Parathyroid adenoma (tissue), 2 donors: ENCODE measurements at regions not wholly inside any gene's neighbourhood (a gene's known extent, or its start where the extent isn't known, plus 50 kb on each side); places are given as distances from the start of the nearest gene placed in this dataset.

ENCODE experiments used
- H2AFZ ChIP-seq: fragments of 300-600 bp; sonication (generic); one replicate; pipeline ENCODE4 v1.7.0; 2017; ENCODE audit warnings: antibody characterized with exemption, mild to moderate bottlenecking
- H3K27ac ChIP-seq: fragments of 300-600 bp; sonication (generic); one replicate; pipeline ENCODE4 v1.7.0; 2017
- H3K27me3 ChIP-seq: fragments of 300-600 bp; sonication (generic); one replicate; pipeline ENCODE4 v1.7.0; 2017; ENCODE audit warnings: low read length; ENCODE audit not compliant: control insufficient read depth, insufficient read depth
- H3K36me3 ChIP-seq: fragments of 300-600 bp; sonication (generic); one replicate; pipeline ENCODE4 v1.7.0; 2017; ENCODE audit warnings: low read length; ENCODE audit not compliant: control insufficient read depth, insufficient read depth
- H3K4me1 ChIP-seq: fragments of 300-600 bp; sonication (generic); one replicate; pipeline ENCODE4 v1.7.0; 2017; ENCODE audit warnings: control low read depth
- H3K4me2 ChIP-seq: fragments of 300-600 bp; sonication (generic); one replicate; pipeline ENCODE4 v1.7.0; 2017; ENCODE audit warnings: low read length
- H3K4me3 ChIP-seq: fragments of 300-600 bp; sonication (generic); one replicate; pipeline ENCODE4 v1.7.0; 2017; ENCODE audit warnings: low read depth, low read length
- H3K79me2 ChIP-seq: fragments of 300-600 bp; sonication (generic); one replicate; pipeline ENCODE4 v1.7.0; 2017; ENCODE audit warnings: control low read depth
- H3K9ac ChIP-seq: fragments of 300-600 bp; sonication (generic); one replicate; pipeline ENCODE4 v1.7.0; 2017; ENCODE audit warnings: mild to moderate bottlenecking
- H3K9me3 ChIP-seq: fragments of 300-600 bp; sonication (generic); one replicate; pipeline ENCODE4 v1.7.0; 2017; ENCODE audit warnings: low read length; ENCODE audit not compliant: control insufficient read depth
- CTCF ChIP-seq: fragments of 300-600 bp; sonication (generic); IDR thresholded peaks from one replicate; pipeline ENCODE4 v1.7.0; 2017; ENCODE audit warnings: antibody characterized with exemption, mild to moderate bottlenecking
- donor health status: primary hyperparathyroidism.

- Histone ChIP-seq H3K36me3 (no peaks in the 10 kb centered on the region), H3K4me3 (no peak overlapping the region), H3K79me2 (no peaks in the 10 kb centered on the region), H3K27ac (no peak overlapping the region), H3K4me2 (no peak overlapping the region), H3K9me3 (no peaks in the 10 kb centered on the region), H2AFZ (no peak overlapping the region), H3K27me3 (no peaks in the 10 kb centered on the region), H3K4me1 (peaks cover 3% of the 10 kb centered on the region), H3K9ac (no peak overlapping the region)
- TF ChIP-seq CTCF: no peak
These were observed 149.0 kb upstream of the DPH6 start for GRCh38 chr15:35695003-35695402.

DNA sequence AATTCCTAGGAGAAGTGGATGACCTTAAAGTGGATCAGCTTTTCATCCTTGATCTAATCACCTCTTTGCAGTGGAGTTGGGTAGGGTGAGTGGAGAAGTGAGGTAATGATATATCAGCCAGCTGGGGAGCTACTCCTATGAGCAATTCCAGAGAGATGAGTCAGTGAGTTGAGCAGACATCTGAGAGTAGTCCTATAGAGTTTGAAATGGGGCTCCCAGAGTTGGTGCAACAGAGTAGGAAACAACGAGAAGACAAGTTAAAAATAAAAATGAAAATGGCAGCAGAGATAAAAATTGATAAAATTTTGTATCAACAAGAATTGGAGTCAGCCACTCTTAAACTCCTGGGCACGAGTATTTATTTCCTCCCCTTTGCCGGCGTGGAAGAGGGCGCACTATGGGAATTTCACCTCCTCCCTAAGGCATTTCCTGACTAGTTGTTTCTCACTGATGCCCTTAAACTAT, 150.8 kb upstream of the DPH6 start:
- Histone ChIP-seq H3K9ac (no peak overlapping the region), H3K27me3 (no peaks in the 10 kb centered on the region), H3K4me1 (peaks cover 3% of the 10 kb centered on the region), H3K9me3 (no peaks in the 10 kb centered on the region), H3K4me3 (no peak overlapping the region), H3K4me2 (no peak overlapping the region), H3K27ac (no peak overlapping the region), H2AFZ (no peak overlapping the region), H3K36me3 (no peaks in the 10 kb centered on the region), H3K79me2 (no peaks in the 10 kb centered on the region)
- no peak for TF ChIP-seq CTCF

GRCh38 chr15:35697549-35698299, 151.8 kb upstream of the DPH6 start:
- Histone ChIP-seq H3K79me2 (no peaks in the 10 kb centered on the region), H3K4me2 (peak overlapping the region; percentile 46), H3K4me3 (no peak overlapping the region), H3K36me3 (no peaks in the 10 kb centered on the region), H3K9me3 (no peaks in the 10 kb centered on the region), H2AFZ (peak overlapping the region; percentile 74), H3K27ac (peak overlapping the region; percentile 27), H3K9ac (no peak overlapping the region), H3K4me1 (peaks cover 3% of the 10 kb centered on the region), H3K27me3 (no peaks in the 10 kb centered on the region)
- TF ChIP-seq CTCF: peak; percentile 39

DNA sequence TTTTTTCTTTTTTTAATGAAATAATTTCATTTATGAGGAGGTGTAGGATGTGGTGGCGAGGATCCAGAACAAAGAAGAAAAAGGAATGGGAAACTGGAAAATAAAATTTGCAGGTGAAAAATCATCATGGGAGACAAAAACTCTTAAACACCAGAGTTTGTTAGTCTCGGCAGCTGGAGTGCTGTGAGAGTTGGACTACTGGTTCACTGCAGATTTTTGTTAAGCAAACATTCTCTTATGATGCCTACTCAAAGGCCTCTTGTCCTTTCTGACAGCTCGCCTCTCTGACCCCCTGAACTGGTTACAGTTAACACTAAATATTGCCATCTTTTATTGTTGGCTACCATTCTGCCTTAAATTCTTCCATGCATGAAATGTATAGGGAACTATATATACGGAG, 152.4 kb upstream of the DPH6 start:
- Histone ChIP-seq H3K4me1 (peaks cover 8% of the 10 kb centered on the region), H3K9ac (no peak overlapping the region), H3K4me3 (no peak overlapping the region), H3K9me3 (no peaks in the 10 kb centered on the region), H3K36me3 (no peaks in the 10 kb centered on the region), H3K27ac (no peak overlapping the region), H3K27me3 (no peaks in the 10 kb centered on the region), H2AFZ (peak overlapping the region; percentile 74), H3K4me2 (no peak overlapping the region), H3K79me2 (no peaks in the 10 kb centered on the region)
- no peak for TF ChIP-seq CTCF
